ENCODE measurements at regions not wholly inside any gene's neighbourhood (a gene's known extent, or its start where the extent isn't known, plus 50 kb on each side); places are given as distances from the start of the nearest gene placed in this dataset.

DNA sequence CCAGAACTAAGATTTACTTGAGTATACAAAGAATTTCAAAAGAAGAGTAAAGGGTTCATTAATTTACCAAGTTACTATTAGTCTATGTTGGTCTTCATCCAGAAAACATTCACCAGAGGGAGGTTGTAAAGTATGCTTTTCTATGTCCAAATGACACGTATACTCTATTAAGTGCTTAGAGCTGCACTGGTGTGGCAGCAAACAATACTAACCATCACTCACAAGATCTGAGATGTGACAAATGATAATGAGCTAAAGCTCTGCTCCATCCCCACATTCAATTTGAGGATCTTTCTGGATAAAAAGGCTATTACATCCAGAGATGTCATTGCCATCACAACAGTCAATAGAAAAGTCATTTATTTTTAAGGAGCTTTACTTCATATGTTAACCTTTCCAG, 926.5 kb upstream of the KLHL29 start:
- TF ChIP-seq, protein P1, sequence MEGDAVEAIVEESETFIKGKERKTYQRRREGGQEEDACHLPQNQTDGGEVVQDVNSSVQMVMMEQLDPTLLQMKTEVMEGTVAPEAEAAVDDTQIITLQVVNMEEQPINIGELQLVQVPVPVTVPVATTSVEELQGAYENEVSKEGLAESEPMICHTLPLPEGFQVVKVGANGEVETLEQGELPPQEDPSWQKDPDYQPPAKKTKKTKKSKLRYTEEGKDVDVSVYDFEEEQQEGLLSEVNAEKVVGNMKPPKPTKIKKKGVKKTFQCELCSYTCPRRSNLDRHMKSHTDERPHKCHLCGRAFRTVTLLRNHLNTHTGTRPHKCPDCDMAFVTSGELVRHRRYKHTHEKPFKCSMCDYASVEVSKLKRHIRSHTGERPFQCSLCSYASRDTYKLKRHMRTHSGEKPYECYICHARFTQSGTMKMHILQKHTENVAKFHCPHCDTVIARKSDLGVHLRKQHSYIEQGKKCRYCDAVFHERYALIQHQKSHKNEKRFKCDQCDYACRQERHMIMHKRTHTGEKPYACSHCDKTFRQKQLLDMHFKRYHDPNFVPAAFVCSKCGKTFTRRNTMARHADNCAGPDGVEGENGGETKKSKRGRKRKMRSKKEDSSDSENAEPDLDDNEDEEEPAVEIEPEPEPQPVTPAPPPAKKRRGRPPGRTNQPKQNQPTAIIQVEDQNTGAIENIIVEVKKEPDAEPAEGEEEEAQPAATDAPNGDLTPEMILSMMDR (conservative IDR thresholded peaks at IDR 0.05) = no peak
- TF ChIP-seq ZFX (IDR thresholded peaks at IDR 0.05) = no peak

Measured in C4-2B (cell line).